K562 (cell line): ENCODE measurements at regions not wholly inside any gene's neighbourhood (a gene's known extent, or its start where the extent isn't known, plus 50 kb on each side); places are given as distances from the start of the nearest gene placed in this dataset.
"Not testable (repeated sequence)": the region's sequence is repeated elsewhere in the genome, so short reads cannot be mapped to it uniquely, and the experiment has no call there.

Experiments used
- ATAC-seq: fragments of 200-7000 bp; cut with Tn5 transposase; 3 replicates; pipeline ENCODE4 v1.9.1; 2020; ENCODE audit warnings: moderate library complexity
- BruUV-seq: library from RNA; stranded (reverse); fragments of 400-500 nt; replicated peaks from 2 replicates; lab custom pipeline; 2021; lab: Mats Ljungman, UMichigan
- CTCF ChIA-PET: fragments of 300-600 bp; formaldehyde crosslinking; extraction: SDS; loops from one replicate; lab custom pipeline; 2021; ENCODE audit warnings: low intra/inter-chr PET ratio; lab: Yijun Ruan, JAX
- POLR2A ChIA-PET: fragments of 300-600, 350-650 bp; sonication (Branson Sonifier 250); formaldehyde crosslinking; extraction: SDS; loops from one replicate; lab custom pipeline; 2021; ENCODE audit warnings: antibody characterized with exemption, inconsistent platforms; lab: Yijun Ruan, JAX
- DNase-seq, 4 experiments: peaks; one replicate each; pipeline versions ENCODE4 v3.0.0 to v3.0.0-alpha.2; 2011 to 2018; ENCODE audit warnings: low spot score in 3 of 4, mixed read lengths in 3 of 4; ENCODE audit errors: extremely low read depth in 1 of 4
- FAIRE-seq: peaks from 2 replicates; lab custom pipeline; 2011; peaks lifted over from hg19 to GRCh38; lab: Jason Lieb, UNC
- H2AFZ ChIP-seq: 2 replicates; pipeline ENCODE4 v1.6.0; 2011; ENCODE audit warnings: low read depth, low read length, control low read depth, inconsistent platforms
- H3K27ac ChIP-seq: fragments of 200-600 bp; 3 replicates; pipeline ENCODE4 v1.8.0; 2011; ENCODE audit warnings: low read depth, mild to moderate bottlenecking, control low read depth, inconsistent platforms, low read length, moderate library complexity, mixed read lengths; ENCODE audit errors: extremely low read depth
- H3K27me3 ChIP-seq, 2 experiments: fragments of 300-600 bp in 1 of 2; 2 replicates in 1 of 2; 3 replicates in 1 of 2; pipeline versions ENCODE4 v1.6.0 to v1.8.0; 2011; ENCODE audit warnings: inconsistent platforms in 2 of 2, low read length in 2 of 2, mild to moderate bottlenecking in 1 of 2, mixed read lengths in 1 of 2, moderate library complexity in 1 of 2; ENCODE audit not compliant: control insufficient read depth in 2 of 2, insufficient read depth in 2 of 2
- H3K36me3 ChIP-seq: fragments of 300-600 bp; 3 replicates; pipeline ENCODE4 v1.8.0; 2011; ENCODE audit warnings: mild to moderate bottlenecking, low read length, inconsistent platforms; ENCODE audit not compliant: control insufficient read depth, insufficient read depth
- H3K4me1 ChIP-seq, 2 experiments: fragments of 200-600 bp in 1 of 2; replicated peaks in 1 of 2; 2 replicates in 1 of 2; 3 replicates in 1 of 2; pipeline versions ENCODE4 v1.5.1 to v1.8.0; 2011; ENCODE audit warnings: inconsistent platforms in 2 of 2, low read length in 2 of 2, mild to moderate bottlenecking in 1 of 2, mixed read lengths in 1 of 2, moderate library complexity in 1 of 2; ENCODE audit not compliant: control insufficient read depth in 2 of 2, insufficient read depth in 2 of 2
- H3K4me2 ChIP-seq: 2 replicates; pipeline ENCODE4 v1.6.1; 2011; ENCODE audit warnings: low read length, control low read depth, inconsistent platforms, mixed read lengths; ENCODE audit not compliant: insufficient read depth
- H3K4me3 ChIP-seq: fragments of 200-600 bp; sonication (generic), shearing (Covaris generic); 2 replicates; pipeline ENCODE4 v1.5.1; 2016; ENCODE audit warnings: control low read depth, inconsistent platforms
- H3K79me2 ChIP-seq: fragments of 200-600 bp; 3 replicates; pipeline ENCODE4 v1.8.0; 2011; ENCODE audit warnings: low read length, inconsistent platforms; ENCODE audit not compliant: control insufficient read depth, insufficient read depth
- H3K9ac ChIP-seq, 2 experiments: 2 replicates each; pipeline versions ENCODE4 v1.6.0 to v1.6.1; 2011; ENCODE audit warnings: low read depth in 2 of 2, low read length in 2 of 2, control low read depth in 1 of 2, inconsistent platforms in 1 of 2, mild to moderate bottlenecking in 1 of 2, mixed read lengths in 1 of 2; ENCODE audit not compliant: insufficient read depth in 1 of 2
- H3K9me1 ChIP-seq: one replicate; pipeline ENCODE4 v1.6.0; 2011; ENCODE audit warnings: inconsistent platforms, mild to moderate bottlenecking, low read length, moderate library complexity; ENCODE audit not compliant: control insufficient read depth, insufficient read depth
- H3K9me3 ChIP-seq: replicated peaks from 2 replicates; pipeline ENCODE4 v1.5.1; 2011; ENCODE audit warnings: low read depth, low read length, inconsistent platforms; ENCODE audit not compliant: control insufficient read depth, insufficient read depth
- H4K20me1 ChIP-seq: replicated peaks from 2 replicates; pipeline ENCODE4 v1.6.1; 2011; ENCODE audit warnings: low read length, inconsistent platforms, mixed read lengths; ENCODE audit not compliant: control insufficient read depth, insufficient read depth
- ARID2 ChIP-seq: fragments of 450-650 bp; IDR thresholded peaks from 2 replicates; pipeline ENCODE4 v1.6.1; 2017; ENCODE audit warnings: antibody characterized with exemption, mild to moderate bottlenecking
- DDX20 ChIP-seq: fragments of 450-650 bp; IDR thresholded peaks from 2 replicates; pipeline ENCODE4 v1.6.1; 2016; ENCODE audit warnings: missing genetic modification characterization, low read depth, mild to moderate bottlenecking, missing compliant biosample characterization, moderate library complexity
- E2F6 ChIP-seq, 2 experiments: IDR thresholded peaks; 2 replicates each; pipeline ENCODE4 v1.6.1; 2011; ENCODE audit warnings: borderline replicate concordance in 1 of 2, control low read depth in 1 of 2, low read depth in 1 of 2, low read length in 1 of 2, mild to moderate bottlenecking in 1 of 2, mixed read lengths in 1 of 2, moderate library complexity in 1 of 2; ENCODE audit not compliant: insufficient read depth in 1 of 2, insufficient read length in 1 of 2, poor library complexity in 1 of 2, severe bottlenecking in 1 of 2; ENCODE audit errors: extremely low read depth in 1 of 2
- HNRNPH1 ChIP-seq: fragments of 200-400 bp; formaldehyde crosslinking; optimal IDR thresholded peaks from 2 replicates; pipeline ENCODE3; 2017; ENCODE audit warnings: low read depth, mild to moderate bottlenecking, low read length, moderate library complexity
- ZNF263 ChIP-seq: sonication (generic); formaldehyde crosslinking; IDR thresholded peaks from 2 replicates; pipeline ENCODE4 v1.8.0; 2022; ENCODE audit warnings: mild to moderate bottlenecking, missing genetic modification reagents, borderline replicate concordance
- WGBS: fragments of 100-300 bp; shearing (Covaris generic); methylation state at CpG from one replicate; pipeline ENCODE4 v1.1.6; 2016; ENCODE audit warnings: low coverage, mixed read lengths; ENCODE audit not compliant: insufficient coverage; ENCODE audit errors: missing lambda C conversion rate; 5-methylcytosine and 5-hydroxymethylcytosine counted together
- in situ Hi-C: fragments of 300-500 bp; cut with MboI; formaldehyde crosslinking; loops from 4 replicates; pipeline ENCODE4 v1.15.0; 2018; ENCODE audit warnings: inconsistent platforms, mixed read lengths
- intact Hi-C: fragments of 100-400 bp; cut with micrococcal nuclease; formaldehyde crosslinking; loops from 2 replicates; pipeline ENCODE4 v1.14.2; 2022

- TF ChIP-seq HNRNPH1 (no peak), ARID2 (no peak), DDX20 (tag) (no peak), E2F6 (IDR thresholded peaks at IDR 0.05; ENCODE audit: borderline replicate concordance in 1 of 2, extremely low read depth in 1 of 2, insufficient read depth in 1 of 2, insufficient read length in 1 of 2, low read depth in 1 of 2, low read length in 1 of 2, poor library complexity in 1 of 2, severe bottlenecking in 1 of 2) (no peak), ZNF263 (CRISPR knock-in tag) (no peak)
Measured at GRCh38 chr22:17300926-17301325, 68.3 kb upstream of the CECR2 start (continued).

GRCh38 chr22:17298805-17299502 lies 70.3 kb upstream of the CECR2 start:
- H3K27me3 ChIP-seq, H3K27ac ChIP-seq, H3K4me1 ChIP-seq, in situ Hi-C loops, FAIRE-seq, DNase-seq, H3K36me3 ChIP-seq, ATAC-seq, H2AFZ ChIP-seq, H3K79me2 ChIP-seq, H3K4me3 ChIP-seq, H3K4me2 ChIP-seq, H3K9me1 ChIP-seq, H4K20me1 ChIP-seq, BruUV-seq, H3K9me3 ChIP-seq, H3K9ac ChIP-seq, CTCF ChIA-PET: not testable (repeated sequence)
- WGBS, result 1% methylated on average over 7 of the region's 7 CpGs
- POLR2A ChIA-PET, result interaction anchor here (0.5 to 1.2 kb wide), 4 partner anchors 10 to 44 kb away, joined by 3 to 5 read pairs (median 4); no protein-coding TSS in a partner anchor
- intact Hi-C loops, result loop anchor here (1.0 kb wide), 1 partner anchor 10 kb away; no protein-coding TSS in a partner anchor
